Body of pancreas (tissue), 4 donors: ENCODE measurements at regions not wholly inside any gene's neighbourhood (a gene's known extent, or its start where the extent isn't known, plus 50 kb on each side); places are given as distances from the start of the nearest gene placed in this dataset.

Experiments used
- CTCF ChIP-seq, 7 experiments: fragments of 450-650 bp in 4 of 7; fragments of 200-600 bp in 3 of 7; sonication (generic) in 3 of 7; IDR thresholded peaks; one replicate each; pipeline ENCODE4 v1.5.1; 2016 to 2019; ENCODE audit warnings: antibody characterized with exemption in 7 of 7
- POLR2A ChIP-seq, 3 donors: fragments of 450-650 bp; IDR thresholded peaks; one replicate each; pipeline ENCODE4 v1.6.1; 2016; ENCODE audit warnings: antibody characterized with exemption in 3 of 3, mild to moderate bottlenecking in 2 of 3

GRCh38 chr9:108158236-108158995 lies 668.8 kb upstream of the KLF4 start:
- no peak for TF ChIP-seq CTCF (IDR thresholded peaks at IDR 0.05)
- no peak for TF ChIP-seq POLR2A (IDR thresholded peaks at IDR 0.05)
